DOHH2 (cell line): ENCODE measurements at regions not wholly inside any gene's neighbourhood (a gene's known extent, or its start where the extent isn't known, plus 50 kb on each side); places are given as distances from the start of the nearest gene placed in this dataset.

Experiments
- CTCF ChIP-seq: fragments of 200-600 bp; sonication (generic); IDR thresholded peaks from one replicate; pipeline ENCODE4 v1.5.1; 2014; ENCODE audit warnings: antibody characterized with exemption, mild to moderate bottlenecking, low read depth, low read length; ENCODE audit not compliant: poor library complexity, severe bottlenecking
- EZH2phosphoT487 ChIP-seq: fragments of 200-600 bp; sonication (generic); IDR thresholded peaks from 2 replicates; pipeline ENCODE4 v1.6.1; 2017; ENCODE audit warnings: borderline replicate concordance, mild to moderate bottlenecking, antibody characterized with exemption, low read length, moderate library complexity, mixed read lengths

- no peak for TF ChIP-seq CTCF
- no peak for TF ChIP-seq EZH2phosphoT487
Observed at GRCh38 chr9:115267790-115268189, 149.8 kb upstream of the TNC start.
